ENCODE measurements at regions not wholly inside any gene's neighbourhood (a gene's known extent, or its start where the extent isn't known, plus 50 kb on each side); places are given as distances from the start of the nearest gene placed in this dataset.

DNA sequence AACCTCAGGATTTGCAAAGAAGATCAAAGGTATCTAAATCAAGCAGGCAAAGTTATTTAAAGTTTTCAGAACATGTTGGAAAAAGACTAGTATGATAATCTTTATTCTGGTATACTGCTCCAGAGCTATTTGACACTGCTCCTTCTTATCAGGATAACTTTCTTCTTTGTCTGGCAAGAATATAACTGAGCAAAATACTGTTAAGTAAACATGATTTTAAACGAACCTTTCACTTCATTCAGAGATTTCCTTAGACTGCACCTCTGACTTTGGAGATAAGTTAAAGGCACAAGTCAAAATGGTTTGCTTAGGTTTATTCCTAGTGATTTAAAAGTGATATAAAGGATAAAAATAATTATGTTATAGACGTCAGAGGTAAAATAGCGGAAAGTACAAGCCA, 103.9 kb upstream of the CCDC190 start:
- DNase-seq = no peak

DNA sequence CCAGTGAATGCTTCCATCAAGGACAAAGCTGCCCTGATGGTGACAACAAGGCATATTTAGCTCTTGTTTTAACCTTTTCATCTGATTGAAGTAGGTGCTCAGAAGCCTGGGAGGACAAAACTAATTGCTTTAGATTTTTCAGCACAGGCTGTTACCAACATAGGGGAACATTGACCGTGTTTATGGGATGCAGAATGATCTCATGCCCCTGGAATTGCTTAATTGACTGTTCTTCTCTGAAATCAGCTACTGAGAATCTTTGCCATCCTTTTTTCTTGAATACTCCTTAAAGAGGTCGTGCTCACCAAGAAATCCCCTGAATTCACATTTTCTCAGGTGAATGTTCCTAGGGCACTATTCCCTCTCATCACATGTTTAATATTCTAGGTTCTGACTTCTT, 95.9 kb upstream of the CCDC190 start:
- DNase-seq = no peak

DNA sequence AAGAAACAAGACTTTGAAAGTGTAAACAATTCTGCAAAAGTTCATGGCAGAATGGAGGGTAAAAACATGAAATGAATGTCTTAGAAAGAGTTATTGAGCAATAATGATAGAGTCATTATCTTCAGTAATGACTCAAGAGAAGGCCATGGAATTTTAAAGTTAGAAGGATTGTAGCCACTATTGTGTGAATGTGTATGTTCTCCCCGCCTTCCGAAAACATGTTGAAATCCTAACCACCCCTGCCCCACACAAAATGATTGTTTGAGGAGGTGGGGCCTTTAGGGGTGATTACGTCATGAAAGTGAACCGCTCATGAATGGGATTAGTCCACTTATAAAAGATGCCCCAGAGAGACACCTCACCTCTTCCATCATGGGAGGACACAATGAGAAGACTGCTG, 93.8 kb upstream of the CCDC190 start:
- DNase-seq = no peak

DNA sequence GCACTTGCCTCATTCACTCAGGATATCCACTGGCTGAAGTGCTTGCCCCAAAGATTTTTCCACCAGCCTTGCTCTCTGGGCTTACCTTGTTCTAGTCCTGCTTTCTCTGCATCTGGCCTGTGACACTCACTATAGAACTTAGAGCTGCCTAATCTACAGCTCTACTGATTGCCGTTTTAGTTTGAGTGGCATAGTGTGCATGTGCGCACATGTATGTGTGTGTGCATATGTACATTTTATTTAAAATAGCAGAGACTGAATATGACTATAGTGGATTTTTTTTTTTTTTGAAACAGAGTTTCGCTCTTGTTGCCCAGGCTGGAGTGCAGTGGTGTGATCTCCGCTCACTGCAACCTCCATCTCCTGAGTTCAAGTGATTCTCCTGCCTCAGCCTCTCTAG, 92.0 kb upstream of the CCDC190 start:
- no peak for DNase-seq

DNA sequence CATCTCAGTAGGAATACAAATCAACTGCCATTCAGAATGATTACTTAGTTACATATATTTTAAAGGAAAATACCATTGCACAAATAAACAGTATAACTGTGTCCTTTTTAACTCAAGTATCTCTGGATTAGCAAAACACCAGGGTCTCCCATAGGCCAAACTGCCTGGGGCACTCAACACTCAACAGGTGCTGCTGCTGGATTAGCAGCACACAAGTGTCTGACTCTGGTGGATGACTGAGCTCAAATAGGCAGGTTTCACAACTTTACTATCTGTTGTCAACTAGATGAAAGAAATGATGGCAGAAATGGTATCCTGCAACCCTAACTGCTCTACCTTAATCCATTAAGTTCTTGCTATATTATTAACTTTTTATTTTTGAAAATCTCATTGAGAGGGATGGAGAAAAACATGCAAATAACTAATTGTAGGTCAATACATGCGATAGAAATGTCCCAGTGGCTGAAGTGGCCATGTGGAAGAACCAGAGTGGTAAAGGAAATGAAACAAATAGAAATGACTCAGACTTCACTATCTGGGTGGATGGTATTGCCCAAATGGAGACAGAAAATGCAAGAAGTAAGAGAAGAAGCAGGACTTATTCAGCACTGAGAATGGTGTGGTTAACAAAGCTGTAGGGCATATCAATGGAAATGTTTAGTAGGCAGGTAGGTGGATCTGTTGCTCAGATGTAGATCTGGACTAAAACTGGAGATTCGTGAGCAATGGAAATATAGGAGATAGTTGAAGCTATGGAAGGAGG, 90.8 kb upstream of the CCDC190 start:
- DNase-seq = peak; percentile 25

DNA sequence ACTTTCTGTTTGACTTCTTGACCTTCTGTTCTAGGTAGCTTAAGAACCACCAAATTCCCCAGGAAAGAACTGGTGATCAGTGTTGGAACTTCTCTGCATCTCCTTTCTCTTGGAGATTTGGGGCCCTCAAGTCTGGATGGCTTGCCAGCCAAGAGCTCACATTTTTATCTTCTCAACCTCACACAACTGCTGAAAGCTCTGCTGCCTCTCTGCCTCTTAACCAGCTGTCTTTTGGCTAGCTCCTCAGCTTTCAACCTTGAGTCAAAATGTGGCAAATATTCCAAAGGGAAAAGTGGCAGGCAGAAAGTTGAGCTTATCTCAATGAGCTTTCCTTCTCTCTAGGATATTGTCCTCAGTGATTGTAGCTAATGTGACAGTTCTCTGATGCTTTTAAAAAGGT, 89.2 kb upstream of the CCDC190 start:
- DNase-seq = no peak

DNA sequence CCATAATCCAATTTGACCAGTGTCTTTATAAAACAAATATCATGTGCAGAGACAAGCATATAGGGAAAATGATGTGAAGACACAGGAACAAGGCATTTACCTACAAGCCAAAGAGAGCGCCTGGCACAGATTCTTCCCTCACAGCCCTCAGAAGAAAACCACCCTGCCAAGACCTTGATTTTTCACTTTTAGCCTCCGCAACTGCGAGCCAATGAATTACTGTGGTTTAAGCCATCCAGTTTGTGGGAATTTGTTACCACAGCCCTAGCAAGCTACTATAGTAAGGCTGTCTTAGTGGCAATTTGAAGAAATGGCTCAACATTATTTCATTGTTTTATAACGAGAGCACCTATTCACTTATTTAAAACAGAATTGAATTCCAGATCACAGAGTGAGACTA, 85.7 kb upstream of the CCDC190 start:
- no peak for DNase-seq

DNA sequence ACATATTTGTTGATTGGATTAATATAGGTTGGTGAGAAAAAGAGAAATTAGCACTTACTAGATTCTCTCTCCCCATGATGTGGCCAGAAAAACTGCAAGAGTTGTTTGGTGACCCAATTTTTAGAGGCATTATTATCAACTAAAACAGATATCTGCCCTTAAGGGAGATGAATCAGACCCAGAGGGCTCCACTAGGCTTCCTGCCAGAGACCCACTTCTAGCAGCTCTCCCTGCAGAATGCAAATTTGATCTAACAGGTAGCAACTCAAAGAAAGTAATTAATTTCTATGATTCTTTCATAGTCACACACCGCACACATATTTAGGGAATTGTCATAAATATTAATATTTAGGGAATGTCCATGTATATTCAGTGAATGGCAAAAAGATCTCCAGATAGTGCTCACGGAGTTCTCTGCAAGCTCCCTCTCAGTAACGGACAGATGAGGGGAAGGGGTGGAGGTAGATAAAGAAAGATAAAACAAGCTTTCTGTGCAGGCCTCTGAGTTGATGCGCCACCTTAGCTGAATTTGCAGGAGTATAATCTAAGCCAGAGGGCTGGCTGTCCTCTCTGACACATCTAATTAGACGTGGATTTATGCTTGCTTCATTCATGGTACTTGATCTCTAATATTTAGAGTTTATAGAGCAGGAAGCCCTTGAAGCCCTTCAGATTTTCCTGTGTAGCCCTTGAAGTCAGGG, 84.1 kb upstream of the CCDC190 start:
- no peak for DNase-seq

DNA sequence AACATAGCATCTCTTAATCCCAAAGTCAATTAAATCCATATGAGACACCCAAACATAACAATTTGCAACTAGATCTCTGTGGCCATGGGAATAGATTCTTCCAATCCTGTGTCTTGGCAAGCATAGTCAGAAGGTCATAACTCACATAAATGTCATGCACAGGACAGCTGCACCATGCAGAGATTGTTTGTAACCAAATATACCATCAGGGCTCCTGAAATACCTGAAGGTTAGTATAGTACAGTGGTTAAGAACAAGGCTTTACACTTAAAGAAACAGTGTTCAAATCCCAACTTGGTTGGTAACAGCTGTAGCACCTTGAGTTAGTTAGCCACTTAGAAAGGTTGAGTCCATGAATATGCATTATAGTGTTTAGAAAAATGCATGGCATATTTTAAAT, 82.6 kb upstream of the CCDC190 start:
- no peak for DNase-seq

DNA sequence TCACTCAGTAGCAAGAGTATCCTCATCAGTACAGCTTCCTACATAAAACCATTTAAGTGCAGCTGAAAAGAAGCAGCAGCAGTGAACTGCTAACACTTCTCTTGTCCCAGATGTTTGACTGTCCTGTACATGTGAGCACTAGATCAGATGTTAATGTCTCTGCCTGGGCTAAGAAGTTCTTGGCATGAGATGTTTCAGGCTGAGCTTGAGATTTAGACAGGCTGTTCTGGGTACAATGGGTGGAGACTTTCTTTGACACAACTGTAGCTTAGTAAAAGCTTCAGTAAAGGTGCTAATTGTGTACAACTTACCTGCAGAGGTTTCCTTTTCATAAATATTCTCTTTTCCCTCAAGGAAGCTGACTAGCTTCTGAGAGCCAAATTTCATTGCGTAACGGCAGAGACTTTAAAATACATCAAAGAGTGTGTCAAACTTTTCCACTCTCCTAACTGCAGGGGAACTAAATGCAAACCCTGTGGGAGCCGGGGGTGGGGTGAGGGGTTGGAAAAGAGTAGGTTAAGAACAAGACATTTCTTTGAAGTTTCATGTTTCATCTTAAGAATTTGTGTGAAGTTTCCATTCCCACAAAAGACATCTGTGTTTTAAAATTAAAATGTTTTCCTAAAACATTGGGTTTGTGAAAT, 82.1 kb upstream of the CCDC190 start:
- DNase-seq = no peak

DNA sequence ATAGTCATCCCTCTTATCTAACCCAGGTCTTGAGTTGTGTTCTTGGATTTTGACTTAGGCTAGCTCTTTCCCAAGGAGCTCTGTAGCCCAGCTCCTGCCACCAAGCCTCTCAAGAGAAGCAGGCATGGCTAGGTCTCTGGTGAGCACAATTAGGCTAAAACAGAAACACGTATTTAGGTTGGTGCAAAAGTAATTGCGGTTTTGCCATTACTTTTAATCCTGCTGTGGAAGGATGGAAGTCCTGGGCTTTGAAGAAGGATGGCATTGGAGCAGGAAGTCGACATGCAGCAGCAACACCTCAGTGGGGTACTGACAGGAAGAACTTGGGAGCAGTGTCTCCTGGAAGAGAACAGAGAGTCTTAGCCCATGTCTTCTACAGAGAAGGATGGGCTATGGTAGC, 80.0 kb upstream of the CCDC190 start:
- no peak for DNase-seq

DNA sequence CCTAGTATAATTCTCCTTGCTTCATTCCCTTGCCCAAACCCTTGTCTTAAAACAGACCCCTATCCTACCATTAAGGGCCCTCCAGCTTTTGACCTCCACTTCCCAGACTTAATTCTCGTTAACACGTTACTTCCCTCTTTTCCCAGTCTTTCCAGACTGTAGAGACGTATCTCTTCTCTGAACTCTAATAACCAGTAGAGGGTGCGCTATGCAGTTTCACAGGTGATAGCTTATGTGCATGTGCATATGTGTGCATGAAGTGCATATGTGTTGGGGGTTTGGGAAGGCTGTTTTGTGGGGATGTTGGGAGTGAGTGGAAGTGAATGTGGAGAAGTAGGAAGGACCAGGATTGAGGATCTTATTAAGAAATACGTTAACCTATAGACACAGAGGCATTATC, 78.1 kb upstream of the CCDC190 start:
- no peak for DNase-seq

DNA sequence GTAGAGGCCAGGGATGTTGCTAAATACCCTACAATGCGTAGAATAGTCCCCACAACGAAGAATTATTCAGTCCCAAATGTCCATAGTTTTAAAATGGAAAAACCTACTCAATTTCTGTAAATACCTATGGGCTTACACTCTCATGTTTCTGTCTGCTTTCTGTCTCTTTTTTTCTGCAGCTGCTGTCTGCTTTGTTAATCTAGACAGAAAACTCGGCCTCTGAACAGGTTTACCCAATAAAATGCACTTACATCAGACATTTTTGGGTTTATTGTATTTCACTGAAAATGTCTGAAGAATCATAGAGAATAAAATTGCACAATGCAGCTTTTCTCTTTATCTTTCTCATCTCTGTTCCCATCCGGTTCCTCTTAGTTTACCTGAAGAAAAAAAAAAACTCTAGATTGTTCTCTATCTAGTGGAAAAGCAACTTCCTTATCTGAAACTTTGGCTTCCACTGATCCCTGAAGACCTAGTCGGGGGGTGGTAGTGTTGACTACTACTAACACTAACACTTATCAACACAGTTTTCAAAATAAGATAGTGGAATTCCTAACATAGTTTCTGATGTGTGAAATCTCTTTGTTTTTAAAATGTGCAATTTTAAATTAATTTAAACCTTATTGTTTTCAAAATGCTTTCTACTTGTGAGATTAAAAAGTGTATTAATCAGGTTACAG, 76.9 kb upstream of the CCDC190 start:
- no peak for DNase-seq

DNA sequence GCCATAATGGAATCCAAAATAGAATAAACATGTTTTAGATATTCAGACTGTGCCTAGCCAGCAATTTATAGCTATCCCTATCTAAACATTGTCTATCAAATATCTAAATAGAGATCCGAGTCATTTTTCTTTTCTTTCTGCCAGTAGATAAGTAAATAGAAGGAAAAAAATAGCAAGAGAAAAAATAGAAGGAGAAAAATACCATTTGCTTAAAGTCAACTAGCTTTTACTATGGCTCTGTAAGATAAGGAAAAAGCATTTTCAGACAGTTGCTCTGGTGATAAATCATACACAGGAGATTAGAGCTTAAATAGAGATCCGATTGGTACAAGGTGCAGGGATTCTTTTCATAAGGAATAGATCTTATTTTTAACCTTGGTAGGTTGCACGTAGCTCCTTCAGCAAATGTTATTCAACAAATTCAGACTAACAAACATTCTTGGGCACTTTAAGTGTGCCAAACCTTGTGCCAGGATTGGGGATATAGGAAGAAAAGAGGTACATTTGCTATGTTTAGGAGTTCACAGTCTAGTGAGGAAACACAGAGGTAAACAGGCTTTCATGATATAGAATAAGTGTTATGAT, 70.1 kb upstream of the CCDC190 start:
- DNase-seq = no peak

DNA sequence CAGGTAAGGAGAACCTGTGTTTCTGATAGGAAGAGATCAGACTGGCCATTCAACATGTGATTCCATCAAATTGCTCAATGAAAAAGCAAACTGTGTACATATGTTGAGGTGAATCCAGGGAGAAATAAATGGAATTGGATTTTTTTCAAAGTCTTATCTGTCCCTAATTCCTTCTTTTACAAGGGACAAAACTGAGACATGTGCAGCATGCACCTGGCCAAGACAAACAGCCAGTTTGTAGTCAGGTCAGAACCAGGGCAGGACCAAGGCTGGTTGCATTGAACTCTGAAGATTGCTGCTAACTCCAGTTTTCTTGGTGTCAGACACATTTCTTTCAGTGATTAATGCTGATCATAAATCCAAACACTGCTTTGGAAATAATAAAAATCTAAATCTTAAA, 69.6 kb upstream of the CCDC190 start:
- no peak for DNase-seq

DNA sequence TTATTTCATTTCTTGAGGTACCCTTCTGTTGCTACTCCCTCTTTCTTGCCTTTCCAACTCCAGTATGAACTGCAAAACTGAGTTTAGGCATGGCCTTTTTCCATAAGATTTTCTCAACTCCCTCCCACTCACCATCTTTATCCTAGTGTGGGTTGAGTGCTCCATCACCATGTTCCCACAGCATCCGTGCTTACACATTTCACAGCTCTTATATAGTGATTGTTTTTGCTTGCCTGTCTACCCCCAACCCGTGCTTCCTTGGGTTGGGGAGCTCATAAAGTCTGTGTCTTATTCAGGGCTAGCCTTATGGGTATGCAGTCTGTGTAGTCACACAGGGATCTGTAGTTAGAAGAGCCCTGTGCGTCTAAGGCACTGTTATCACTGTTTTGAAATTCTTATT, 68.2 kb upstream of the CCDC190 start:
- no peak for DNase-seq

DNA sequence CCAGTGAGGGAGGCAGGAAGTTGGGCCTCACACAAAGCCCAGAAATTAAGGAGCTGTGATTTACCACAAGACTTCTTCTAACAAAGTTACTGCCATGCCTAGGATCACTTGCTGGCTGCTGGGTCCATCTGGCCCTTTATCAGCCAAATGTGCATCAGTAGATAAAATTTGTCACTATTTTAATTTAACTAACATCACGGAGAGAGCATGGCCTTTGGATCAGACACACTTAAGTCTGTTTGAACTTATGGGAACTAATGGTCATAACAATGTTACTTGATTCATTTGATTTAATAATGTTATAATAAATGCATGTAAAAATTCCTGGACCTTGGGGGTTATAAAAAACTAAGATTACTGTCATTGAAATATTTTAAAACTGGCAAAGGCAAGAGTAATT, 67.2 kb upstream of the CCDC190 start:
- DNase-seq = no peak

DNA sequence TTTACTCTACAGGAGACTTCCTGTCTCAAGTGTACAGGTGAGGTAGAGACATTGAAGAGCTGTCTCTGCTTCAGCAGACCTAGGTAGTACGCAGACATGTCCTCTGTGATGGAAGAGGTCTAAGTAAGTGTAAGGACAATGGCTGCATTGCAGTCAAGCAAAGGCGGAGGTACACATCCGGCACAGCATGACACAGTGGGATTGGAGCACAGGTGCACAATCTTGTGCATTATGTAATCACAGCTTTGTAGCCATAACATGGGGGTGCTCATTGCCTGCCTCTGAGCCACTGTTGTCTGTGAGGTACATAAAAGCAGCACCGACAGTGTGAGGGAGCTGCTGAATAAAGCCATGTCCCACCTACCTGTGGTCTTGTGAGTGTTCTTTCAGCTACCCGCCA, 66.4 kb upstream of the CCDC190 start:
- no peak for DNase-seq

DNA sequence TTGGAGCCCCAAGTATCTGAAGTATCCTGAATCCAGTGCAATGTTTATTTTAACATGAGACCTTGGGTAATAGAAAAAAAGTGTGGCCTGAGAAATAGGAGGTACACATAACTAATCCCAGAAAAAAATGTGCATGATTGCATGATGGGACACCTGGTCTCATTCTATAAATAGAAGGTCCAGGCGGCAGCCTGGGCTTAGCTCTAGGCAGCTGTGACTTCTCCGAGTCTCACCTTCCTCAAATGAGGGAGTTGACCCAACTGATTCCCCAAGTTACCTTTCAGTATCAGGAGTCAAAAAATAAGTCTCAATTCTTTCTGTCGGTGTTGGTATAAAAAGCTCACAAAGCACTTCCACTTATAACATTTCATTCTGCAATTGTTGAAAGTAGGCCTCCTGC, 65.9 kb upstream of the CCDC190 start:
- DNase-seq = no peak

DNA sequence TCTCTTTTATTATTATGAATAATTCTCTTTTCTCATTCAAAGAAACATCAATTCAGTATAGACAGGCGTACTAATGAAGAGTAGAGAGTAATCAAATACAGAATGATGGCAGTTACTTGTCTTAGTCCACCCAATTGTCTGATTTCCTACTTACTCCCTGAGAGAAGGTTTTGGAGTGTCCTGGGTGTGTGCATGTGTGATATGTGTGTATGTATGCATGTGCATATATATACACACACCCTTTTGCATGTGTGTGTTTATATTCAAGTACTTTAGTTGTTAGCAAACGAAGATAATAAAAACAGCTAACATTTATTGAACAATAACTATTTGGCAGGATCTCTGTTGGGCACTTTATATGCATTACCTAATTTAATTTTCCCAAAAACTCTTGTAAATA, 63.2 kb upstream of the CCDC190 start:
- no peak for DNase-seq

DNA sequence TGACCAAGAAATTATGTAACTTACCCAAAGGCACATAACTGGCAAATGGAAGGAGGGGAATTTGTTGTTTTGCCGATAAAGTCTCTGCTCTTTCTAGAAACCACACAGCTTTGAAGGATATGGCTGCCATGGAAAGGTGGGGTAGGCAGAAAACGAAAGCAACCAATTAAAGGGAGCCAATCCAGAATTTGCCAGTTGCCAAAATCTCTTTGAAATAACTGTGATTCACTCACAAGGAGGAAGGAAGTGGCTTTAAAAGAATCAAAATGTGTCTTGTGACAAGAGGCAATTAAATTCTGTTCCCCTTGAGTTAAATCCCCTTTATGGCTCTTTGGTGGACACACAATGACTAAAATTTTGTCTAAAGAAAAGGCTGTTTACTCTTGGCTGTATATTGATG, 61.2 kb upstream of the CCDC190 start:
- DNase-seq = no peak

DNA sequence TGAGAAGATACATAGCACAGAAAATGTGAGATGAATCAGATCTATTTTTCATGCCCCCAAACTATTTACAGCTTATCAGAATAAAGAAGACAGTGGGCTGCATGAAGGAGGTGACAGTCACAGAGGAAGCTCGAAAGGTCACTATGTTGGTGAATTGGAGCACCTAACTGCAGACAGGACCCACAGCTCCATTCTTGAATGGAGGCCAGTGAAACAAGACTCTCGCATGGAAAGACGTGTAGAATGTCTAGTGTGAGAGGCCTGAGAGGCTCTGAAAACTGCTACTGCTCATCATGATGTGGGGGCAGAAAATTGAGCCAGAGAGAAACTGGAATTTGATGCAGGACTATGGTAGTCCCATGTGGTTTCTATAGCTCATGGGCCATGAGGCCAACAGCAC, 60.3 kb upstream of the CCDC190 start:
- no peak for DNase-seq

DNA sequence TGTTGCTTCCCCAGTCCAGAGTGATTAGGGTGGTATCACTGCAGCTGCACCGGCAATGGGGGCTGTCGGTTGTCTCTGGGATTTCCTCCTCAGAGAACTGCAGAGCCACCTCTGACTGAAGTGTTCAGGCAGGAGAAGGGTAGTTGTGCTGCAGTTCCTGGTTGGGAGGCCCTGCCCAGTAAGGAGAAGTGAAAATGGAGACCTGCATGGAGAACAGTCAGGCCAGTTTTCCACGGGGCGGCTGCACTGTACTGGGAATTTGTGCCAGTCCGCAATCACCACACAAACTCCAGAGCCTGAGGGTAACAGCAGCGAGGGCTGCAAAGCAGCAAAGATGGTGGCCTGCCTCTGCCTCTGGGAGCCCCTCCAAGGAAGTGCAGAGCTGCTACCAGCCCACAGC, 58.1 kb upstream of the CCDC190 start:
- no peak for DNase-seq

Measured in activated CD4-positive, alpha-beta T cell treated with anti-CD3 and anti-CD28 coated beads, Interleukin-2, Interleukin-6, amounts not matched to agents 100 ng/mL and 50 ng/mL, durations not matched to agents 16 hours and 8 hours (primary cell).